ENCODE measurements at regions not wholly inside any gene's neighbourhood (a gene's known extent, or its start where the extent isn't known, plus 50 kb on each side); places are given as distances from the start of the nearest gene placed in this dataset.
"Not testable (repeated sequence)": the region's sequence is repeated elsewhere in the genome, so short reads cannot be mapped to it uniquely, and the experiment has no call there.

GRCh38 chr13:81551036-81551435 is 1210.1 kb upstream of the SPRY2 start:
- no peaks in the 10 kb centered on the region for H3K4me1 ChIP-seq
- H3K9ac ChIP-seq = no peak overlapping the region
- no peak overlapping the region for H3K27ac ChIP-seq
- H3K9me3 ChIP-seq (ENCODE audit: control insufficient read depth, low read length) = no peaks in the 10 kb centered on the region
- H3K4me2 ChIP-seq (ENCODE audit: low read length) = no peak overlapping the region
- no peaks in the 10 kb centered on the region for H3K79me2 ChIP-seq
- no peak overlapping the region for H3K4me3 ChIP-seq (ENCODE audit: low read depth, low read length)
- TF ChIP-seq CTCF (IDR thresholded peaks at IDR 0.05) = no peak
- H3K27me3 ChIP-seq (ENCODE audit: control insufficient read depth, insufficient read depth, low read length) = no peaks in the 10 kb centered on the region
- no peak overlapping the region for H2AFZ ChIP-seq
- H3K36me3 ChIP-seq (ENCODE audit: control insufficient read depth, insufficient read depth, low read length) = no peaks in the 10 kb centered on the region

GRCh38 chr13:81546294-81546693 is 1205.4 kb upstream of the SPRY2 start:
- not testable (repeated sequence) for H3K4me1 ChIP-seq; H3K27ac ChIP-seq; H2AFZ ChIP-seq; H3K27me3 ChIP-seq (ENCODE audit: control insufficient read depth, insufficient read depth, low read length); H3K4me2 ChIP-seq (ENCODE audit: low read length); H3K9ac ChIP-seq; H3K79me2 ChIP-seq; H3K9me3 ChIP-seq (ENCODE audit: control insufficient read depth, low read length); H3K4me3 ChIP-seq (ENCODE audit: low read depth, low read length); H3K36me3 ChIP-seq (ENCODE audit: control insufficient read depth, insufficient read depth, low read length)

- Histone ChIP-seq H3K27me3 (ENCODE audit: control insufficient read depth, insufficient read depth, low read length) (no peaks in the 10 kb centered on the region), H3K36me3 (ENCODE audit: control insufficient read depth, insufficient read depth, low read length) (no peaks in the 10 kb centered on the region), H2AFZ (no peak overlapping the region), H3K9me3 (ENCODE audit: control insufficient read depth, low read length) (no peaks in the 10 kb centered on the region), H3K79me2 (no peaks in the 10 kb centered on the region), H3K4me1 (no peaks in the 10 kb centered on the region), H3K4me3 (ENCODE audit: low read depth, low read length) (no peak overlapping the region), H3K27ac (no peak overlapping the region), H3K4me2 (ENCODE audit: low read length) (no peak overlapping the region), H3K9ac (no peak overlapping the region)
- no peak for TF ChIP-seq CTCF (IDR thresholded peaks at IDR 0.05)
Observed at GRCh38 chr13:81540777-81541176, 1199.9 kb upstream of the SPRY2 start.

- TF ChIP-seq CTCF (IDR thresholded peaks at IDR 0.05) = no peak
Observed at GRCh38 chr13:81539643-81540150, 1198.8 kb upstream of the SPRY2 start.

GRCh38 chr13:81498969-81499368 is 1158.0 kb upstream of the SPRY2 start:
- no peak overlapping the region for H3K9ac ChIP-seq
- no peaks in the 10 kb centered on the region for H3K4me1 ChIP-seq
- H3K79me2 ChIP-seq = no peaks in the 10 kb centered on the region
- no peak overlapping the region for H2AFZ ChIP-seq
- TF ChIP-seq CTCF (IDR thresholded peaks at IDR 0.05) = no peak
- H3K27ac ChIP-seq = no peak overlapping the region
- H3K4me2 ChIP-seq (ENCODE audit: low read length) = no peak overlapping the region
- no peaks in the 10 kb centered on the region for H3K27me3 ChIP-seq (ENCODE audit: control insufficient read depth, insufficient read depth, low read length)
- H3K9me3 ChIP-seq (ENCODE audit: control insufficient read depth, low read length) = no peaks in the 10 kb centered on the region
- H3K4me3 ChIP-seq (ENCODE audit: low read depth, low read length) = no peak overlapping the region
- no peaks in the 10 kb centered on the region for H3K36me3 ChIP-seq (ENCODE audit: control insufficient read depth, insufficient read depth, low read length)

More at GRCh38 chr13:81539643-81540150, 1198.8 kb upstream of the SPRY2 start:
- Histone ChIP-seq H3K4me2 (ENCODE audit: low read length) (no peak overlapping the region), H3K27ac (no peak overlapping the region), H3K36me3 (ENCODE audit: control insufficient read depth, insufficient read depth, low read length) (no peaks in the 10 kb centered on the region), H3K9me3 (ENCODE audit: control insufficient read depth, low read length) (no peaks in the 10 kb centered on the region), H3K79me2 (no peaks in the 10 kb centered on the region), H3K4me3 (ENCODE audit: low read depth, low read length) (no peak overlapping the region), H3K27me3 (ENCODE audit: control insufficient read depth, insufficient read depth, low read length) (no peaks in the 10 kb centered on the region), H2AFZ (no peak overlapping the region), H3K9ac (no peak overlapping the region), H3K4me1 (no peaks in the 10 kb centered on the region)
